ENCODE measurements at regions not wholly inside any gene's neighbourhood (a gene's known extent, or its start where the extent isn't known, plus 50 kb on each side); places are given as distances from the start of the nearest gene placed in this dataset.
"Not testable (repeated sequence)": the region's sequence is repeated elsewhere in the genome, so short reads cannot be mapped to it uniquely, and the experiment has no call there.

- no peak overlapping the region for H3K56ac ChIP-seq (ENCODE audit: low read length)
- no peak overlapping the region for H2BK120ac ChIP-seq (ENCODE audit: low read depth, low read length)
- H2BK5ac ChIP-seq (ENCODE audit: low read length): no peak overlapping the region
- no peak overlapping the region for H3K27ac ChIP-seq (ENCODE audit: low read depth, low read length)
- H2AK5ac ChIP-seq (ENCODE audit: low read length): no peak overlapping the region
- no peak overlapping the region for H4K8ac ChIP-seq (ENCODE audit: low read depth, low read length)
- no peaks in the 10 kb centered on the region for H3K4me1 ChIP-seq (ENCODE audit: control insufficient read depth, low read depth, low read length)
- no peak overlapping the region for H3K9ac ChIP-seq (ENCODE audit: low read length)
- H3K23ac ChIP-seq (ENCODE audit: low read length): no peak overlapping the region
- DNase-seq: peak; percentile 10
- H2BK15ac ChIP-seq (replicated peaks; ENCODE audit: low read depth): no peak overlapping the region
- no peaks in the 10 kb centered on the region for H3K79me2 ChIP-seq (ENCODE audit: control insufficient read depth, insufficient read depth, low read length)
- H4K5ac ChIP-seq (ENCODE audit: low read length): no peak overlapping the region
- H3K18ac ChIP-seq (ENCODE audit: low read length): no peak overlapping the region
- H3K4me3 ChIP-seq (ENCODE audit: low read length): no peak overlapping the region
- no peaks in the 10 kb centered on the region for H3K79me1 ChIP-seq (ENCODE audit: low read length)
- no peaks in the 10 kb centered on the region for H3K27me3 ChIP-seq (ENCODE audit: insufficient read depth, low read length, poor library complexity)
- no peaks in the 10 kb centered on the region for H3K36me3 ChIP-seq (ENCODE audit: control insufficient read depth, insufficient read depth, low read length)
- H3K4ac ChIP-seq (ENCODE audit: low read depth, low read length): no peak overlapping the region
- H3K4me2 ChIP-seq (ENCODE audit: low read length): no peak overlapping the region
These were observed 94.5 kb downstream of the OR13A1 start for GRCh38 chr10:45220931-45221330.

GRCh38 chr10:45224219-45224841, 91.1 kb downstream of the OR13A1 start:
- H3K79me2 ChIP-seq (ENCODE audit: control insufficient read depth, insufficient read depth, low read length): no peaks in the 10 kb centered on the region
- no peak overlapping the region for H3K4me3 ChIP-seq (ENCODE audit: low read length)
- H2BK5ac ChIP-seq (ENCODE audit: low read length): no peak overlapping the region
- no peak overlapping the region for H3K4ac ChIP-seq (ENCODE audit: low read depth, low read length)
- no peak overlapping the region for H4K5ac ChIP-seq (ENCODE audit: low read length)
- WGBS (ENCODE audit: extremely low coverage, insufficient coverage, low lambda C conversion rate): no CpG with 5 or more reads among the region's 50 CpGs
- no peaks in the 10 kb centered on the region for H3K79me1 ChIP-seq (ENCODE audit: low read length)
- no peak overlapping the region for H3K18ac ChIP-seq (ENCODE audit: low read length)
- H3K36me3 ChIP-seq (ENCODE audit: control insufficient read depth, insufficient read depth, low read length): no peaks in the 10 kb centered on the region
- H3K23ac ChIP-seq (ENCODE audit: low read length): no peak overlapping the region
- no peak overlapping the region for H2BK120ac ChIP-seq (ENCODE audit: low read depth, low read length)
- no peak overlapping the region for H3K4me2 ChIP-seq (ENCODE audit: low read length)
- no peaks in the 10 kb centered on the region for H3K4me1 ChIP-seq (ENCODE audit: control insufficient read depth, low read depth, low read length)
- H3K9ac ChIP-seq (ENCODE audit: low read length): no peak overlapping the region
- no peak overlapping the region for H3K27ac ChIP-seq (ENCODE audit: low read depth, low read length)
- H2BK15ac ChIP-seq (replicated peaks; ENCODE audit: low read depth): no peak overlapping the region
- no peaks in the 10 kb centered on the region for H3K27me3 ChIP-seq (ENCODE audit: insufficient read depth, low read length, poor library complexity)
- DNase-seq: no peak
- H3K56ac ChIP-seq (ENCODE audit: low read length): no peak overlapping the region
- no peak overlapping the region for H2AK5ac ChIP-seq (ENCODE audit: low read length)
- no peak overlapping the region for H4K8ac ChIP-seq (ENCODE audit: low read depth, low read length)

GRCh38 chr10:45227042-45227441, 88.4 kb downstream of the OR13A1 start:
- Histone ChIP-seq H2BK15ac (replicated peaks; ENCODE audit: low read depth) (no peak overlapping the region), H3K27me3 (ENCODE audit: insufficient read depth, low read length, poor library complexity) (no peaks in the 10 kb centered on the region), H3K36me3 (ENCODE audit: control insufficient read depth, insufficient read depth, low read length) (no peaks in the 10 kb centered on the region), H4K5ac (ENCODE audit: low read length) (no peak overlapping the region), H4K8ac (ENCODE audit: low read depth, low read length) (no peak overlapping the region), H3K79me1 (ENCODE audit: low read length) (no peaks in the 10 kb centered on the region), H3K4ac (ENCODE audit: low read depth, low read length) (no peak overlapping the region), H2BK5ac (ENCODE audit: low read length) (no peak overlapping the region), H3K56ac (ENCODE audit: low read length) (no peak overlapping the region), H3K79me2 (ENCODE audit: control insufficient read depth, insufficient read depth, low read length) (no peaks in the 10 kb centered on the region), H3K4me3 (ENCODE audit: low read length) (no peak overlapping the region), H3K18ac (ENCODE audit: low read length) (no peak overlapping the region), H3K4me2 (ENCODE audit: low read length) (no peak overlapping the region), H3K23ac (ENCODE audit: low read length) (no peak overlapping the region), H3K9ac (ENCODE audit: low read length) (no peak overlapping the region), H2BK120ac (ENCODE audit: low read depth, low read length) (no peak overlapping the region), H3K4me1 (ENCODE audit: control insufficient read depth, low read depth, low read length) (no peaks in the 10 kb centered on the region), H2AK5ac (ENCODE audit: low read length) (no peak overlapping the region), H3K27ac (ENCODE audit: low read depth, low read length) (no peak overlapping the region)
- DNase-seq: no peak
- WGBS (ENCODE audit: extremely low coverage, insufficient coverage, low lambda C conversion rate): no CpG with 5 or more reads among the region's 2 CpGs

- no peak overlapping the region for H2BK120ac ChIP-seq (ENCODE audit: low read depth, low read length)
- no peaks in the 10 kb centered on the region for H3K36me3 ChIP-seq (ENCODE audit: control insufficient read depth, insufficient read depth, low read length)
- no peak overlapping the region for H3K23ac ChIP-seq (ENCODE audit: low read length)
- no peak overlapping the region for H4K8ac ChIP-seq (ENCODE audit: low read depth, low read length)
- no peak overlapping the region for H2BK5ac ChIP-seq (ENCODE audit: low read length)
- no peak overlapping the region for H3K4me2 ChIP-seq (ENCODE audit: low read length)
- no peak overlapping the region for H3K27ac ChIP-seq (ENCODE audit: low read depth, low read length)
- no peak overlapping the region for H2AK5ac ChIP-seq (ENCODE audit: low read length)
- no peaks in the 10 kb centered on the region for H3K4me1 ChIP-seq (ENCODE audit: control insufficient read depth, low read depth, low read length)
- WGBS (ENCODE audit: extremely low coverage, insufficient coverage, low lambda C conversion rate): no CpG with 5 or more reads among the region's 1 CpG
- H4K5ac ChIP-seq (ENCODE audit: low read length): no peak overlapping the region
- DNase-seq: no peak
- no peak overlapping the region for H2BK15ac ChIP-seq (replicated peaks; ENCODE audit: low read depth)
- no peak overlapping the region for H3K56ac ChIP-seq (ENCODE audit: low read length)
- H3K4me3 ChIP-seq (ENCODE audit: low read length): no peak overlapping the region
- no peaks in the 10 kb centered on the region for H3K79me2 ChIP-seq (ENCODE audit: control insufficient read depth, insufficient read depth, low read length)
- no peak overlapping the region for H3K9ac ChIP-seq (ENCODE audit: low read length)
- no peaks in the 10 kb centered on the region for H3K27me3 ChIP-seq (ENCODE audit: insufficient read depth, low read length, poor library complexity)
- H3K4ac ChIP-seq (ENCODE audit: low read depth, low read length): no peak overlapping the region
- no peak overlapping the region for H3K18ac ChIP-seq (ENCODE audit: low read length)
- no peaks in the 10 kb centered on the region for H3K79me1 ChIP-seq (ENCODE audit: low read length)
These were observed 88.0 kb downstream of the OR13A1 start for GRCh38 chr10:45227456-45227855.

- no peak overlapping the region for H2BK15ac ChIP-seq (replicated peaks; ENCODE audit: low read depth)
- no peak overlapping the region for H3K56ac ChIP-seq (ENCODE audit: low read length)
- no peaks in the 10 kb centered on the region for H3K79me1 ChIP-seq (ENCODE audit: low read length)
- H3K23ac ChIP-seq (ENCODE audit: low read length): no peak overlapping the region
- H3K27ac ChIP-seq (ENCODE audit: low read depth, low read length): no peak overlapping the region
- no peak overlapping the region for H4K5ac ChIP-seq (ENCODE audit: low read length)
- no peak overlapping the region for H3K4me3 ChIP-seq (ENCODE audit: low read length)
- no peaks in the 10 kb centered on the region for H3K4me1 ChIP-seq (ENCODE audit: control insufficient read depth, low read depth, low read length)
- no peaks in the 10 kb centered on the region for H3K79me2 ChIP-seq (ENCODE audit: control insufficient read depth, insufficient read depth, low read length)
- no peak overlapping the region for H3K4ac ChIP-seq (ENCODE audit: low read depth, low read length)
- no peak overlapping the region for H3K4me2 ChIP-seq (ENCODE audit: low read length)
- no peak overlapping the region for H2BK5ac ChIP-seq (ENCODE audit: low read length)
- no peaks in the 10 kb centered on the region for H3K36me3 ChIP-seq (ENCODE audit: control insufficient read depth, insufficient read depth, low read length)
- no CpG with 5 or more reads among the region's 1 CpG for WGBS (ENCODE audit: extremely low coverage, insufficient coverage, low lambda C conversion rate)
- H3K9ac ChIP-seq (ENCODE audit: low read length): no peak overlapping the region
- H3K27me3 ChIP-seq (ENCODE audit: insufficient read depth, low read length, poor library complexity): no peaks in the 10 kb centered on the region
- H2AK5ac ChIP-seq (ENCODE audit: low read length): no peak overlapping the region
- H2BK120ac ChIP-seq (ENCODE audit: low read depth, low read length): no peak overlapping the region
- no peak overlapping the region for H3K18ac ChIP-seq (ENCODE audit: low read length)
- H4K8ac ChIP-seq (ENCODE audit: low read depth, low read length): no peak overlapping the region
- no peak for DNase-seq
These were observed 85.6 kb downstream of the OR13A1 start for GRCh38 chr10:45229823-45230222.

- not testable (repeated sequence) for H3K27me3 ChIP-seq (ENCODE audit: insufficient read depth, low read length, poor library complexity); H3K56ac ChIP-seq (ENCODE audit: low read length); H3K9ac ChIP-seq (ENCODE audit: low read length); H3K79me2 ChIP-seq (ENCODE audit: control insufficient read depth, insufficient read depth, low read length); H2BK120ac ChIP-seq (ENCODE audit: low read depth, low read length); H2BK15ac ChIP-seq (replicated peaks; ENCODE audit: low read depth); H3K4me3 ChIP-seq (ENCODE audit: low read length); H3K79me1 ChIP-seq (ENCODE audit: low read length); H2AK5ac ChIP-seq (ENCODE audit: low read length); H3K4ac ChIP-seq (ENCODE audit: low read depth, low read length); H2BK5ac ChIP-seq (ENCODE audit: low read length); H4K5ac ChIP-seq (ENCODE audit: low read length); H3K4me2 ChIP-seq (ENCODE audit: low read length); H3K23ac ChIP-seq (ENCODE audit: low read length); H3K27ac ChIP-seq (ENCODE audit: low read depth, low read length); H3K18ac ChIP-seq (ENCODE audit: low read length); H3K36me3 ChIP-seq (ENCODE audit: control insufficient read depth, insufficient read depth, low read length); H4K8ac ChIP-seq (ENCODE audit: low read depth, low read length); H3K4me1 ChIP-seq (ENCODE audit: control insufficient read depth, low read depth, low read length)
- no CpG with 5 or more reads among the region's 13 CpGs for WGBS (ENCODE audit: extremely low coverage, insufficient coverage, low lambda C conversion rate)
- DNase-seq: peak; percentile 93
These were observed 80.1 kb downstream of the OR13A1 start for GRCh38 chr10:45235260-45235769.

Measured in mesendoderm (in vitro differentiated cells).